ENCODE measurements at regions not wholly inside any gene's neighbourhood (a gene's known extent, or its start where the extent isn't known, plus 50 kb on each side); places are given as distances from the start of the nearest gene placed in this dataset.

DNA sequence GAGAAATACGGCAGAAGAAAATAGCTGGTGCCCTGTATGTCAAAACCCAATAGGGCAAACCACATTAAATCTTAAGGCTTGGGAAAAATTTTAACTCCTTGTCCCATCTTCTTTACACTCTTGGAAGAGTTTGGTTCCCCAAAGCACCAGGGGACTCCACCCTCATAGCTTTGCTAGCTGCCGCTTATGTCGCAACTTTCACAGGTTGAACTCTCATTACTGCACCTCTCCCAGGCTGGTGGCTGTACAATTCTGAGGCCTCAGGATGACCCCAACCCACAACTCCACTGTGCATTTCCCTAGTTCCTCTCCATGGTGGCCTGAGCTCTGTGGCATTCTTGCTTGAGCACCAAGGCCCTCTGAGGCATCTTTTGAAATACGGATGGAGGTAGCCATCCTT is 1478.8 kb downstream of the FAM133A start:
- TF ChIP-seq EZH2 (IDR thresholded peaks at IDR 0.05; ENCODE audit: insufficient read depth, poor library complexity, severe bottlenecking), result no peak
- TF ChIP-seq EZH2phosphoT487 (IDR thresholded peaks at IDR 0.05; ENCODE audit: insufficient read depth, low read depth), result no peak

Measured in GM23248 (cell line).